ENCODE measurements at regions not wholly inside any gene's neighbourhood (a gene's known extent, or its start where the extent isn't known, plus 50 kb on each side); places are given as distances from the start of the nearest gene placed in this dataset.
A peak's percentile ranks its signal among the peaks of the same experiment; 100 is the strongest.
"Not testable (repeated sequence)": the region's sequence is repeated elsewhere in the genome, so short reads cannot be mapped to it uniquely, and the experiment has no call there.

GRCh38 chr17:30677550-30678249, 146.8 kb downstream of the CRLF3 start:
- no peak overlapping the region for H3K27ac Mint-ChIP-seq
- intact Hi-C loops (cut with micrococcal nuclease) = no loop called here
- no peak for TF ChIP-seq CTCF (IDR thresholded peaks at IDR 0.05)
- ChIA-PET CTCF (no interaction called here), POLR2A (no interaction called here)
- peaks cover 5% of the 10 kb centered on the region for H3K9me3 Mint-ChIP-seq
- ATAC-seq = no peak
- no peaks in the 10 kb centered on the region for H3K36me3 Mint-ChIP-seq (ENCODE audit: low read depth)
- H3K27me3 Mint-ChIP-seq = peaks cover 2% of the 10 kb centered on the region
- DNase-seq = no peak
- H3K4me3 Mint-ChIP-seq = no peak overlapping the region
- no peaks in the 10 kb centered on the region for H3K4me1 Mint-ChIP-seq (ENCODE audit: low read depth)

DNA sequence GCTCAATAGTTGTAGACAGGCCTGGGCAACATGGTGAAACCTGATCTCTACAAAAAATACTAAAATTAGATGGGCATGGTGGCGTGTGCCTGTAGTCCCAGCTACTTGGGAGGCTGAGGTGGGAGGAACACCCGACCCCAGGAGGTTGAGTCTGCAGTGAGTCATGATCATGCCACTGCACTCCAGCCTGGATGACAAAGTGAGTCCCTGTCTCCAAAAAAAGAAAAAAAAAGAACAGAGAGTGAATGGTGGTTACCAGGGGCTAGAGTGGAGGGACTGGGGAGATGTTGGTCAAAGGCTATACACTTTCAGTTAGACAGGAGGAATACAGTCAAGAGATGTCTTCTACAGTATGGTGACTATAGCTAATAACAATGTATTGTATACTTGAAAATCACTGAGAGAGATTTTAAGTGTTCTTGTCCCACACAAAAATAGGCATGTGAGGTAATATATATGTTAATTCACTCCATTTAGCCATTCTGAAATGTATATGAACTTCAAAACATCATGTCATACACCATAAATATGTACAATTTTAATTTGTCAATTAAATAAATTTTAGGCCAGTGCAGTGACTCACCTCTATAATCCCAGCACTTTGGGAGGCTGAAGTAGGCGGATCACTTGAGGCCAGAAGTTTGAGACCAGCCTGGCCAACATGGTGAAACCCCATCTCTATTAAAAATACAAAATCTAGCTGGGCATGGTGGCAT, 148.6 kb downstream of the CRLF3 start:
- H3K4me1 Mint-ChIP-seq (ENCODE audit: low read depth); intact Hi-C loops (cut with micrococcal nuclease); ATAC-seq; POLR2A ChIA-PET; H3K9me3 Mint-ChIP-seq; H3K4me3 Mint-ChIP-seq; H3K36me3 Mint-ChIP-seq (ENCODE audit: low read depth); H3K27ac Mint-ChIP-seq; DNase-seq; H3K27me3 Mint-ChIP-seq: not testable (repeated sequence)
- CTCF ChIA-PET = interaction anchor here (0.9 kb wide), 1 partner anchor 40 kb away, joined by 3 read pairs; no protein-coding TSS in a partner anchor

- H3K4me1 Mint-ChIP-seq (ENCODE audit: low read depth); H3K27me3 Mint-ChIP-seq; ATAC-seq; CTCF ChIA-PET; intact Hi-C loops (cut with micrococcal nuclease); H3K27ac Mint-ChIP-seq; H3K9me3 Mint-ChIP-seq; DNase-seq; POLR2A ChIA-PET; H3K36me3 Mint-ChIP-seq (ENCODE audit: low read depth); H3K4me3 Mint-ChIP-seq: not testable (repeated sequence)
Measured at GRCh38 chr17:30669217-30669649, 155.3 kb downstream of the CRLF3 start.

GRCh38 chr17:30668360-30669181, 155.9 kb downstream of the CRLF3 start:
- CTCF ChIA-PET; H3K27me3 Mint-ChIP-seq; intact Hi-C loops (cut with micrococcal nuclease); H3K27ac Mint-ChIP-seq; H3K9me3 Mint-ChIP-seq; H3K36me3 Mint-ChIP-seq (ENCODE audit: low read depth); H3K4me1 Mint-ChIP-seq (ENCODE audit: low read depth); ATAC-seq; DNase-seq: not testable (repeated sequence)
- H3K4me3 Mint-ChIP-seq = peak overlapping the region; percentile 17
- POLR2A ChIA-PET = interaction anchor here (0.7 kb wide), 1 partner anchor 735 kb away, joined by 3 read pairs; no protein-coding TSS in a partner anchor

- POLR2A ChIA-PET = interaction anchor here (0.7 kb wide), 1 partner anchor 734 kb away, joined by 3 read pairs; no protein-coding TSS in a partner anchor
- Mint-ChIP-seq H3K4me3 (peak overlapping the region; percentile 32), H3K27ac (peak overlapping the region; percentile 52)
- DNase-seq; CTCF ChIA-PET; H3K4me1 Mint-ChIP-seq (ENCODE audit: low read depth); H3K36me3 Mint-ChIP-seq (ENCODE audit: low read depth); H3K9me3 Mint-ChIP-seq; H3K27me3 Mint-ChIP-seq; intact Hi-C loops (cut with micrococcal nuclease); ATAC-seq: not testable (repeated sequence)
Measured at GRCh38 chr17:30667657-30668359, 156.7 kb downstream of the CRLF3 start.

DNA sequence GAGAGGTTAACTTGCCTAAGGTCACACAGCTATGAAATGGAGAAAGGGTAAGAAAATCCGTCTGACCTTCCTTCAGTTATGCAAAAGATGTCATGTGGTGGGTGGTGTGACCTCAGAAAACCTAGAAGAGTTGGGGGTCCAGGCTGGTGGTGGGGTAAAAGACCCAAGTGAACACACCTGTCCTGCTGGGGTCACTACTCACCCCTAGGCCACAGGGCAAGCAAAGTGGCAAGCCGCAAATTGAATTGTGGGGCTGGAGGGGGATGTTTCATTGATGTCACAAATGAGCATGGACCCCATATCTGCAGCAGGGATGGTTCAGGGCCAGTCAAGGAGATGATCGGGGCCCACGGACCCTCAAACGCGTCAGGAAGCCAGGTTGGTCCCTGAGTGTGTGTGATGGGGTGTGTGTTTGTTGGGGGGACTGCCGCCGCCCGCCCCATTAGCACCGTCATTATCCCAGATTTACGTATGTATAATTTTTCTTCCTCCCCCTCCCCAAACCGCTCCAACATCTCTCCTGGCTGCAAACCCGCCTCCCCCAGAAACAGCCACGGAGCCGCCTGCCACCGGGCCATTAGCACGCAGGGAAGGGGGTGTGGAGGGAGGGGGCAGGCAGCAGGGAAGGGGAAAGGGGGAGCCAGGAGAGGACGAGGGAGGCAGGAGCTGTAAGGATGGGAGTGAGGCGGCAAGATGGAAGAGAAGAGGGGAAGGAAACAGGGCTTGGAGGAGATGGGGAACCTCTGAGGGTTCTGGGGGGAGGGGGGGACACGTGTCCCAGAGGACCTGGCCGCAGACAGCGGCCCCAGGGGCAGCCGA, 157.4 kb downstream of the CRLF3 start:
- intact Hi-C loops (cut with micrococcal nuclease); H3K4me1 Mint-ChIP-seq (ENCODE audit: low read depth); H3K36me3 Mint-ChIP-seq (ENCODE audit: low read depth); H3K27me3 Mint-ChIP-seq; CTCF ChIA-PET; H3K9me3 Mint-ChIP-seq; ATAC-seq; POLR2A ChIA-PET; DNase-seq: not testable (repeated sequence)
- peak overlapping the region; percentile 27 for H3K4me3 Mint-ChIP-seq
- peak overlapping the region; percentile 25 for H3K27ac Mint-ChIP-seq

DNA sequence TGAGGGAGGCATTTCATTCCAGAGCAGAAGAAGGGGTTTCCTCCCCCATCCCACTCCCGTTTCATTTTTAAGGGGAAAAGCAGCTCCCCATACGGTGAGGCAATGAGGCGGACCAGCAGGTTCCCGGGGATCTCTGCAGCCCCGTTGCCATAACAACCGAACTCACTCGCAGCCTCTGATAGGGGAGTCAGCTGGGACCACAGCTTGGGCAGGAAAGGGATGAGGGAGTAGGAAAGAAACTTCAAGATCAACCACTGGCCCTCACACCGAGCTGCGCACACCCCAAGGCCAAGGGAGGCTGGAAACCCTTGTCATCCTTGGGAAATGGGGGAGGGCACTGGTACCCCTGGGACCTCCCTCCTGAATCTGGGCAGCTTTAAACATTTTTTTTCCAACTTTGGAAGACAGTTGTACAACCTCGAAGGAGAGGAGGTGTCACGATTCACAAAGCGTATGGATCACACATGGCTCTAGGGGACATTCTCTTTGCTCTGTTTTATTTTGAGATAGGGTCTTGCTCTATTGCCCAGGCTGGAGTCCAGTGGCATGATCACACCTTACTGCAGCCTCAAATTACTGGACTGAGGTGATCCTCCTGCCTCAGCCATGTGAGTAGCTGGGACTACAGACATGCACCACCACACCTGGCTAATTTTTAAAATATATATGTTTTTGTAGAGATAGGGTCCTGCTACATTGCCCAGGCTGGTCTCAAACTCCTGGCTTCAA, 160.6 kb downstream of the CRLF3 start:
- H3K4me1 Mint-ChIP-seq (ENCODE audit: low read depth); H3K27ac Mint-ChIP-seq; POLR2A ChIA-PET; ATAC-seq; H3K4me3 Mint-ChIP-seq; CTCF ChIA-PET; H3K36me3 Mint-ChIP-seq (ENCODE audit: low read depth); intact Hi-C loops (cut with micrococcal nuclease); H3K27me3 Mint-ChIP-seq; H3K9me3 Mint-ChIP-seq; DNase-seq: not testable (repeated sequence)

GRCh38 chr17:30657148-30657547, 167.3 kb downstream of the CRLF3 start:
- CTCF ChIA-PET; H3K27me3 Mint-ChIP-seq; DNase-seq; H3K27ac Mint-ChIP-seq; POLR2A ChIA-PET; H3K4me3 Mint-ChIP-seq; H3K4me1 Mint-ChIP-seq (ENCODE audit: low read depth); ATAC-seq; intact Hi-C loops (cut with micrococcal nuclease); H3K9me3 Mint-ChIP-seq; H3K36me3 Mint-ChIP-seq (ENCODE audit: low read depth): not testable (repeated sequence)

DNA sequence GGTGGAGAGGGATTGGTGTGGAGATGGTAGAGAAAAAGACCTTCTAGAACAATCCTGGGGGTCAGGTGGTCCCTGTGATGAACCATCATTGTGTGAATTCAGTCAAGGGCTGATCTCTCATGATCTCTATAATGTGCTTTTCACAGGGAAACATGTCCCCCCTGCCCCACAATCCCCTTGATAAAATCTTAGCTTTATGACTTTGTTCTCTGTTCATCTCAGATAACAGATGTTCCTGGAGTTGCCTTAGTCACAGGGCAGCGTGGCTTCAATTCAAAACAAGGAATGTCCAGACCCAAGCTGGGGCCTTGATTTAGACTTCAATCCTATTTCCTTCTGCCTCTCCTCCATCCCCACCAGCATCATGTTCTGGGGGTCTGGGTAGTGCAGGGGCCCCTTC, 171.5 kb downstream of the CRLF3 start:
- intact Hi-C loops (cut with micrococcal nuclease); H3K4me3 Mint-ChIP-seq; DNase-seq; POLR2A ChIA-PET; H3K27me3 Mint-ChIP-seq; H3K36me3 Mint-ChIP-seq (ENCODE audit: low read depth); CTCF ChIA-PET; H3K27ac Mint-ChIP-seq; H3K4me1 Mint-ChIP-seq (ENCODE audit: low read depth); ATAC-seq; H3K9me3 Mint-ChIP-seq: not testable (repeated sequence)
